A549 (cell line): ENCODE measurements at regions not wholly inside any gene's neighbourhood (a gene's known extent, or its start where the extent isn't known, plus 50 kb on each side); places are given as distances from the start of the nearest gene placed in this dataset.

Experiments used
- ATAC-seq, 2 experiments: fragments of 200-7000 bp in 1 of 2; fragments of >200 bp in 1 of 2; cut with Nextera tagmentation in 1 of 2; cut with Tn5 transposase in 1 of 2; 3 replicates each; pipeline versions ENCODE4 v1.8.0 to v1.9.1; 2018 to 2020; ENCODE audit warnings: mild to moderate bottlenecking in 1 of 2, moderate library complexity in 1 of 2
- CTCF ChIA-PET: fragments of 300-600 bp; sonication (Branson Sonifier 250); formaldehyde crosslinking; extraction: SDS; loops from one replicate; lab custom pipeline; 2021; ENCODE audit warnings: antibody characterized with exemption, inconsistent platforms; lab: Yijun Ruan, JAX
- POLR2A ChIA-PET: fragments of 350-600 bp; formaldehyde crosslinking; extraction: SDS; loops from one replicate; lab custom pipeline; 2021; ENCODE audit warnings: antibody characterized with exemption, inconsistent platforms; lab: Yijun Ruan, JAX
- DNase-seq, 2 experiments: peaks; one replicate each; pipeline versions ENCODE4 v3.0.0 to v3.0.0-alpha.2; 2011 to 2016; ENCODE audit warnings: low read depth in 1 of 2, low spot score in 1 of 2
- FAIRE-seq: peaks from 2 replicates; lab custom pipeline; 2011; peaks lifted over from hg19 to GRCh38; lab: Jason Lieb, UNC
- H3K27ac ChIP-seq, 2 experiments: fragments of >200 bp; sonication (Bioruptor Twin); formaldehyde crosslinking; 3 replicates each; pipeline ENCODE4 v1.5.1; 2016 to 2017
- H3K4me1 ChIP-seq: fragments of >200 bp; sonication (Bioruptor Twin); formaldehyde crosslinking; 3 replicates; pipeline ENCODE4 v1.6.1; 2016
- H3K4me2 ChIP-seq: fragments of >200 bp; sonication (Bioruptor Twin); formaldehyde crosslinking; 3 replicates; pipeline ENCODE4 v1.6.1; 2016
- H3K4me3 ChIP-seq: fragments of >200 bp; sonication (Bioruptor Twin); formaldehyde crosslinking; 3 replicates; pipeline ENCODE4 v1.5.1; 2016
- H3K9me3 ChIP-seq: fragments of >200 bp; sonication (Bioruptor Twin); formaldehyde crosslinking; 3 replicates; pipeline ENCODE4 v1.6.1; 2016
- BHLHE40 ChIP-seq: IDR thresholded peaks from 2 replicates; pipeline ENCODE4 v1.6.1; 2012; ENCODE audit warnings: low read depth, low read length, inconsistent platforms
- CBX8 ChIP-seq: fragments of 200-600 bp; sonication (generic); IDR thresholded peaks from 2 replicates; pipeline ENCODE4 v1.6.1; 2016
- CHD2 ChIP-seq: fragments of 150-350 bp; IDR thresholded peaks from 2 replicates; pipeline ENCODE4 v1.6.1; 2014; ENCODE audit warnings: low read length; ENCODE audit not compliant: partially characterized antibody
- CHD4 ChIP-seq: fragments of 200-600 bp; sonication (generic); IDR thresholded peaks from 2 replicates; pipeline ENCODE4 v1.6.1; 2016; ENCODE audit warnings: antibody characterized with exemption, mild to moderate bottlenecking, borderline replicate concordance
- EP300 ChIP-seq, 2 experiments: fragments of >200 bp; sonication (Bioruptor Twin); formaldehyde crosslinking; IDR thresholded peaks; 2 replicates in 1 of 2; 3 replicates in 1 of 2; pipeline ENCODE4 v1.6.1; 2016 to 2017
- FOSL2 ChIP-seq, 2 experiments: fragments of 450-650 bp in 1 of 2; fragments of >200 bp in 1 of 2; sonication (Bioruptor Twin) in 1 of 2; formaldehyde crosslinking; IDR thresholded peaks; 2 replicates each; pipeline versions ENCODE4 v1.5.0 to v1.6.1; 2016 to 2020; ENCODE audit warnings: mild to moderate bottlenecking in 1 of 2, moderate library complexity in 1 of 2
- HEYL ChIP-seq: fragments of 250-450 bp; sonication (Bioruptor Pico); IDR thresholded peaks from 2 replicates; pipeline ENCODE4 v1.8.0; 2021; ENCODE audit warnings: mild to moderate bottlenecking, moderate library complexity
- HOXA7 ChIP-seq: fragments of 250-450 bp; sonication (Bioruptor Pico); IDR thresholded peaks from 2 replicates; pipeline ENCODE4 v1.5.0; 2020; ENCODE audit warnings: mild to moderate bottlenecking, moderate library complexity
- JUN ChIP-seq, 2 experiments: fragments of >200 bp; sonication (Bioruptor Twin); formaldehyde crosslinking; IDR thresholded peaks; 2 replicates in 1 of 2; 3 replicates in 1 of 2; pipeline ENCODE4 v1.6.1; 2016 to 2017
- NFE2L2 ChIP-seq: fragments of 150-350 bp; conservative IDR thresholded peaks from 2 replicates; pipeline ENCODE4 v1.6.1; 2014; ENCODE audit warnings: low read length
- NPAS2 ChIP-seq: fragments of 250-450 bp; sonication (Bioruptor Pico); IDR thresholded peaks from 2 replicates; pipeline ENCODE4 v1.8.0; 2022; ENCODE audit warnings: mild to moderate bottlenecking, moderate library complexity, borderline replicate concordance
- PBX3 ChIP-seq: IDR thresholded peaks from 2 replicates; pipeline ENCODE4 v1.6.1; 2012
- POLR2AphosphoS2 ChIP-seq: conservative IDR thresholded peaks from 2 replicates; pipeline ENCODE4 v1.6.1; 2012; ENCODE audit warnings: low read length, improper control_type of control experiment, inconsistent platforms
- RAD21 ChIP-seq, 2 experiments: fragments of >200 bp in 1 of 2; sonication (Bioruptor Twin) in 1 of 2; formaldehyde crosslinking in 1 of 2; IDR thresholded peaks in 1 of 2; conservative IDR thresholded peaks in 1 of 2; 2 replicates in 1 of 2; 3 replicates in 1 of 2; pipeline ENCODE4 v1.6.1; 2012 to 2018; ENCODE audit warnings: inconsistent platforms in 1 of 2
- SMC3 ChIP-seq: fragments of >200 bp; sonication (Bioruptor Twin); formaldehyde crosslinking; IDR thresholded peaks from 3 replicates; pipeline ENCODE4 v1.6.1; 2018; ENCODE audit warnings: inconsistent platforms
- SREBF2 ChIP-seq: fragments of 450-650 bp; IDR thresholded peaks from 2 replicates; pipeline ENCODE4 v1.6.1; 2014; ENCODE audit warnings: mild to moderate bottlenecking, moderate library complexity
- TFCP2L1 ChIP-seq: fragments of 250-450 bp; sonication (Bioruptor Pico); IDR thresholded peaks from 2 replicates; pipeline ENCODE4 v1.5.0; 2021; ENCODE audit warnings: mild to moderate bottlenecking
- TP53 ChIP-seq: fragments of 250-450 bp; sonication (Bioruptor Pico); IDR thresholded peaks from 2 replicates; pipeline ENCODE4 v1.5.0; 2021; ENCODE audit warnings: mild to moderate bottlenecking, moderate library complexity
- ZC3H11A ChIP-seq: fragments of 450-650 bp; IDR thresholded peaks from 2 replicates; pipeline ENCODE4 v1.6.1; 2014; ENCODE audit warnings: antibody characterized with exemption, mild to moderate bottlenecking
- ZFP36 ChIP-seq: fragments of 450-650 bp; IDR thresholded peaks from 2 replicates; pipeline ENCODE4 v1.6.1; 2014; ENCODE audit warnings: borderline replicate concordance; ENCODE audit not compliant: partially characterized antibody
- WGBS: methylation state at CpG from one replicate; pipeline ENCODE4 v1.1.6; 2017; ENCODE audit errors: missing lambda C conversion rate; 5-methylcytosine and 5-hydroxymethylcytosine counted together
- TF ChIP-seq, protein P1 (sequence below): fragments of 250-450 bp; sonication (Bioruptor Pico); IDR thresholded peaks from 2 replicates; pipeline ENCODE4 v1.5.0; 2021; ENCODE audit warnings: mild to moderate bottlenecking, moderate library complexity, borderline replicate concordance
- TF ChIP-seq, protein P2 (sequence below): fragments of >200 bp; sonication (Bioruptor Twin); formaldehyde crosslinking; IDR thresholded peaks from 3 replicates; pipeline ENCODE4 v1.6.1; 2016
- TF ChIP-seq, protein P3 (sequence below): IDR thresholded peaks from 2 replicates; pipeline ENCODE4 v1.6.1; 2012; ENCODE audit warnings: low read depth, borderline replicate concordance

DNA sequence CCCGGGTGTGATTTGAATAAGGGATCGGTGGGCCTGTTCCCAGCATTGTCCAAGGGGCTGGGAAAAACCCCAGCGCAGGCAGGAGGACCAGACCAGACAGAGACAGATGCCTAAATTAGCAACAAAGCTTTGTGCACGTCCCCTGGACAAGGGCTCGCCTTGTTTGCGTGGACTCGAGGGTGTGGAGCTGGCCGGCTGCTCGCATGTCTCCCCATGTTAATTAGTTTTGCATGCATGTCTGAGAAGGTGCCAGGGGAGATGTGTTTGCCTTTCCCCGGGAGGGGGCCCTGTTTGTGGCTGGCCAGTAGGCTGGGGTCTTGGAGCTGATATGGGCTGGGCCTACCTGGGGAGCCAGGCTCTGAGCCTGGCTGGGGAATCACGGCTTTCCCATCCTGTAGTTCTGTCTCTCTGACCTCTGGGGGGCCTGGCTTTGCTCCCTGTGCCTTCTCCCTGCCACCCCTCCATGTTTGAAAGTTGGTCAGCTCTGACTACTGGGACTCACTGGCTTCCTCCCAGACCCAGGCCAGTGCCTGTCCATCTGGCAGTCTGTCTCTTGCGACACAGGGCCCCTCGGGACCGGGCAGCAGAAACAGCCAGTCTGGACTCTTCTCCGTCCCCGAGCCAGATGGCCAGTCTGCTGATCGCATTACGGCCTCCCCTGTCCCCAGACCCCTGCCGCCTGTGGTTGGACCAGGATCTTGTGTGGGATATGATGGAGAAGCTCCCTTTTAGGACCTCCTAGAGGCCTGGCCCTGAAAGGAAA lies 55.4 kb upstream of the POLG start (continued):
- TF ChIP-seq NPAS2 (CRISPR knock-in tag) (no peak), HEYL (CRISPR knock-in tag) (no peak)

- no peak overlapping the region for H3K4me2 ChIP-seq
- 59% methylated on average over 12 of the region's 12 CpGs for WGBS
- CTCF ChIA-PET = interaction anchor here (0.7 to 21.9 kb wide), 9 partner anchors 10 to 66 kb away, joined by 3 to 494 read pairs (median 6); no protein-coding TSS in a partner anchor
- no peak overlapping the region for H3K27ac ChIP-seq
- no peak for DNase-seq
- ATAC-seq = no peak
- H3K4me1 ChIP-seq = peaks cover 10% of the 10 kb centered on the region; the same call in 2 of the 3 replicates
- POLR2A ChIA-PET = no interaction called here
- no peak for FAIRE-seq
- H3K4me3 ChIP-seq = no peak overlapping the region
- H3K9me3 ChIP-seq = no peaks in the 10 kb centered on the region
- TF ChIP-seq SMC3 = no peak
- no peak for TF ChIP-seq NFE2L2
- TF ChIP-seq POLR2AphosphoS2 = no peak
- no peak for TF ChIP-seq RAD21 (conservative IDR thresholded peaks at IDR 0.05 in 1 of 2, IDR thresholded peaks at IDR 0.05 in 1 of 2)
Measured at GRCh38 chr15:89387140-89387903, 52.7 kb upstream of the POLG start.

DNA sequence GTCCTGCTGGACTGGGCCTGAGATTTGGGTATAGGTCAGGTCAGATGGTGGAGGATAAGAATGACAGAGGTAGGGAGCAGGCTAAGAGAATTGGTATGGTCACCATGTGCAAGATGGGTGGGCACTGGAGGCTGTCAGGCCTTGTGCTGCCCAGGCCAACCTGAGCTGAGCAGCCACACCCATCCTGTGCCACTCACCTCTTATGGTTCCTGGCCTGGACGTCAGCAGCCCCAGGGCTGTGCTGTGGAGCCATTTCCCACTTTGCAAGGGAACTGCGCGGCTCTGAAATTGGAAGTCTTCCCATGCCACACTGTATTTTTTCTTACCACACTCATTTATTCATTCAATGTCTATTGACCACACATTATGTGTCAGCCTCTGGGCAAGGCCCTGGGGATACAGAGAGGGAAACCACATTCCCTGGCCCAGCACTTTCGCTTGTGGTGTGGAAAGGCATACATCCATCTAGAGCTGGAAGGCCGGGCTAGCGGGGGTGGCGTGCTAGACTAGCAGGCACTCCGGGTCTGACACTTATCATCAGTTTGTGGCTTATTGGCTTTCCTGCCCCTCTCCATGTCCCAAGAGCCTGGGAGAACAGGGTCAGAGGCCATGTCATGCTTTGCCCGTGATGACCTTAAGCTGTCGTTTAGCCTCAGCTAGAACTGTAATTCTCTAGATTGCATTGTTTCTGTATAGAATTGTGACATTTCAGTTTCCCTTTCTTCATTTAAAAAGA lies 51.1 kb upstream of the POLG start:
- CTCF ChIA-PET = interaction anchor here (1.1 to 21.9 kb wide), 6 partner anchors 11 to 45 kb away, joined by 3 to 494 read pairs (median 6); no protein-coding TSS in a partner anchor
- Histone ChIP-seq H3K4me1 (peaks cover 10% of the 10 kb centered on the region; the same call in 2 of the 3 replicates), H3K4me3 (no peak overlapping the region), H3K4me2 (no peak overlapping the region), H3K27ac (no peak overlapping the region), H3K9me3 (no peaks in the 10 kb centered on the region)
- DNase-seq (no peak), FAIRE-seq (no peak), ATAC-seq (no peak)
- 88% methylated on average over 10 of the region's 10 CpGs for WGBS
- POLR2A ChIA-PET = no interaction called here
- TF ChIP-seq EP300 (IDR thresholded peaks at IDR 0.05) (no peak), NPAS2 (CRISPR knock-in tag) (no peak), BHLHE40 (no peak), SREBF2 (no peak), JUN (IDR thresholded peaks at IDR 0.05) (no peak), TP53 (CRISPR knock-in tag) (no peak), FOSL2 (IDR thresholded peaks at IDR 0.05) (no peak), FOSL2 (CRISPR knock-in tag; IDR thresholded peaks at IDR 0.05) (no peak), PBX3 (no peak), CHD4 (no peak), CHD2 (no peak), ZFP36 (no peak), ZC3H11A (no peak), TFCP2L1 (CRISPR knock-in tag) (no peak), CBX8 (no peak), HOXA7 (CRISPR knock-in tag) (no peak)
- TF ChIP-seq, protein P1, sequence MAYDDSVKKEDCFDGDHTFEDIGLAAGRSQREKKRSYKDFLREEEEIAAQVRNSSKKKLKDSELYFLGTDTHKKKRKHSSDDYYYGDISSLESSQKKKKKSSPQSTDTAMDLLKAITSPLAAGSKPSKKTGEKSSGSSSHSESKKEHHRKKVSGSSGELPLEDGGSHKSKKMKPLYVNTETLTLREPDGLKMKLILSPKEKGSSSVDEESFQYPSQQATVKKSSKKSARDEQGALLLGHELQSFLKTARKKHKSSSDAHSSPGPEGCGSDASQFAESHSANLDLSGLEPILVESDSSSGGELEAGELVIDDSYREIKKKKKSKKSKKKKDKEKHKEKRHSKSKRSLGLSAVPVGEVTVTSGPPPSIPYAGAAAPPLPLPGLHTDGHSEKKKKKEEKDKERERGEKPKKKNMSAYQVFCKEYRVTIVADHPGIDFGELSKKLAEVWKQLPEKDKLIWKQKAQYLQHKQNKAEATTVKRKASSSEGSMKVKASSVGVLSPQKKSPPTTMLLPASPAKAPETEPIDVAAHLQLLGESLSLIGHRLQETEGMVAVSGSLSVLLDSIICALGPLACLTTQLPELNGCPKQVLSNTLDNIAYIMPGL (CRISPR knock-in tag) = no peak
- TF ChIP-seq, protein P2, sequence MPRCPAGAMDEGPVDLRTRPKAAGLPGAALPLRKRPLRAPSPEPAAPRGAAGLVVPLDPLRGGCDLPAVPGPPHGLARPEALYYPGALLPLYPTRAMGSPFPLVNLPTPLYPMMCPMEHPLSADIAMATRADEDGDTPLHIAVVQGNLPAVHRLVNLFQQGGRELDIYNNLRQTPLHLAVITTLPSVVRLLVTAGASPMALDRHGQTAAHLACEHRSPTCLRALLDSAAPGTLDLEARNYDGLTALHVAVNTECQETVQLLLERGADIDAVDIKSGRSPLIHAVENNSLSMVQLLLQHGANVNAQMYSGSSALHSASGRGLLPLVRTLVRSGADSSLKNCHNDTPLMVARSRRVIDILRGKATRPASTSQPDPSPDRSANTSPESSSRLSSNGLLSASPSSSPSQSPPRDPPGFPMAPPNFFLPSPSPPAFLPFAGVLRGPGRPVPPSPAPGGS = no peak
- TF ChIP-seq, protein P3, sequence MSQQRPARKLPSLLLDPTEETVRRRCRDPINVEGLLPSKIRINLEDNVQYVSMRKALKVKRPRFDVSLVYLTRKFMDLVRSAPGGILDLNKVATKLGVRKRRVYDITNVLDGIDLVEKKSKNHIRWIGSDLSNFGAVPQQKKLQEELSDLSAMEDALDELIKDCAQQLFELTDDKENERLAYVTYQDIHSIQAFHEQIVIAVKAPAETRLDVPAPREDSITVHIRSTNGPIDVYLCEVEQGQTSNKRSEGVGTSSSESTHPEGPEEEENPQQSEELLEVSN = no peak
- TF ChIP-seq, all 56 proteins: peak for 0
